HG03575 (cell line): ENCODE measurements at regions not wholly inside any gene's neighbourhood (a gene's known extent, or its start where the extent isn't known, plus 50 kb on each side); places are given as distances from the start of the nearest gene placed in this dataset.
"Not testable (repeated sequence)": the region's sequence is repeated elsewhere in the genome, so short reads cannot be mapped to it uniquely, and the experiment has no call there.

Experiments used
- ATAC-seq: cut with Tn5 transposase; IDR thresholded peaks from one replicate; pipeline ENCODE4 v1.9.1; 2021; ENCODE audit not compliant: unreplicated experiment, insufficient number of reproducible peaks, low FRiP score; ENCODE audit errors: extremely low read depth

DNA sequence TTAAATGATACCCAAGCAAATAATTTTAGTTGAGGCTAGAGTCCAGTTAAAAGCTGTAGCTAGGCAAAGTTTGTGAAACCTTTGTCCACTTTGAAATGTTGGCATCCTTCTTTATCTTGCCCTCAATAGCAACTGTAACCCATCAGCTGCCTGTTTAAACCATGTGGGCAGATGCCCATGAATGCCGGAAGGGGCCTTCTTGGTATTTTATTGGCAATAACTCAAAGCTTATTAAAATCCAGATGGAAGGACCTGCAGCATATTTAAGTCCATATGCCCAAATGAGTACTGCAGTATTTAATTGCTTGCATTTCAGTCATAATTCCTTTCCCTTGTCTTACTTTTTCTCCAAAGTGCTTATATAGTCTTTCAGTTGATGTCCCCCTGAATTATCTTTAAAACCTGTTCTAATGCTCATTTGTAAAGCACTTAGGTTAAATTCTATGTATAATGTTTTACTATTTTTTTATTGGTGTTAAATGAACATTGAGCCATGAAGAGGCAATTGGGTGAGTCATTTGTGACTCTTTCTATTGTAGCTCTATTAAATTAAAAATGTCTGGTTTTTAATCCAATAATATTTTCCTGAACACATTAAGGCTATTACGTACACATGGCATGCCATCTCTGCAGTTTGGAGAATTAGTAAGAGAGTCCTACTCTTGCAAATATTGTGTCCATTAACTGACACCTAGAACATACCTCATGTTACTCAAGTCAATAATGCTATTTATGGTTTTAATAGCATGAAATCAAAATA is 225.3 kb downstream of the KCNJ2 start:
- ATAC-seq: no peak

DNA sequence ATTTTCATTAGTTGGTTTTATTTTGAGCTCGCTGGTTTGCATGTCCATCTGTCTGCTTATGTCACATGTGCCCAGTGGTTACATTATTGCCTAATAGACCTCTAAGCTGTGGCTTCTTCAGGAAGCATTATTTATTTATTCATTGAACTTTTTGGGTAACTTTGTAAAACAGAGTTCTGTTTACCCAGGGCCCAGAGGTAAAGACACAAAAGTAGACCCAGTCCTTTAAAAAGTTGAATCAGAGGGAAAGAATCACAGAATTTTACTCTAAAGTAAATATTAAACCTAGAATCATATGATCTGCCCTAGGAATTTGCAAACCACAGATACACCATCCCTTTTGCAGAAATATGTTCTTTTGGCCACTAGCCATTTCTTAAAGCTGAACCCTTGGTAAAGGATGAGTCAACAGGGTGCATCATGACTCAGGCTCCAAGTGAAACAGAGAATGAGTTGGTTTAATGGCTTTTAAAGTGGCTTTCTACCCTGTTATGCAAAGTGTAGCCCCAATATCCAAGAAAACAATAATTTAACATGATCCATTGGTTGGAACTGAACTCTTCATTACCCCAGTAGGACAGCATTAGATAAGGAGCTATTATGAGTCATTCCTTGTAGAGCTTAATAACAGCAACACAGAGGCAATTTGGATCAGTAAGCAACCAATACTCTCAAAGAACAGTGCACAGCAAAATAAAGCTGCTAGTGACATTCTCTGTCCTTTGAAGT is 236.3 kb downstream of the KCNJ2 start:
- ATAC-seq: no peak

DNA sequence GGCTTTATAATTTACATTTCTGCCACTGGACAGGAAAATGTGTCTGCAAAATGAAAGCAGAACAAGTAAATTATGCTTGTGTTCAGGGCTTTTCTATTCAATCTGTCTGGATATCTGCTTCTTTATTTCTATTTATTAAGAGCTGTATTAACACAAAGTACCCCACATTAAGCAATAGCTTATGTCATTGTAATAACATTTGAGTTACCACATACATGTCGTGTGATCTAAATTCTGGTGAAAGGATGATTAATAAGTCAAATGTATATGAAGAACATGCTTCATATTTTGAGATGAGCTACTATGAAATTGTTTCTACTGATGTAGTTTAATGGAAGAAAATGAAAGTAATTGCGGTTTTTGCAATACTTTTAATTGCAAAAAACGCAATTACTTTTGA is 238.2 kb downstream of the KCNJ2 start:
- ATAC-seq: no peak

DNA sequence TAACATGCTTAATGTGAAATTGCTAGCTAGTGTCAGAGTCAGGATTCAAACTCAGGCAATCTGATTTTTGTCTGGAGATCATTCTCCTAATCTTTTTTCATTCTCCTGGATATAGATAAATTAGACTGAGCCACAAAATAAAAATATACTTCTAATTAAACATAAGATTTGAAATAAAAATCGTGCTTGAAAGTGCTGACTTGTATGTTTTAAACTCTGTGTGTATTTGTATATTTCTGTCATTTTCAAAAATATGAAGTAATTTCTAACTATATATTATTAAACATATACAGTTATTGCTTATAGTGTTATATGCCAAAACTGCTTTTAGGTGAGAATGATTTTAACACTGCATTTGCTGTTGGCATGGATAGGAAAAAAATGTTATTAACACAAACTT is 239.4 kb downstream of the KCNJ2 start:
- ATAC-seq: no peak

DNA sequence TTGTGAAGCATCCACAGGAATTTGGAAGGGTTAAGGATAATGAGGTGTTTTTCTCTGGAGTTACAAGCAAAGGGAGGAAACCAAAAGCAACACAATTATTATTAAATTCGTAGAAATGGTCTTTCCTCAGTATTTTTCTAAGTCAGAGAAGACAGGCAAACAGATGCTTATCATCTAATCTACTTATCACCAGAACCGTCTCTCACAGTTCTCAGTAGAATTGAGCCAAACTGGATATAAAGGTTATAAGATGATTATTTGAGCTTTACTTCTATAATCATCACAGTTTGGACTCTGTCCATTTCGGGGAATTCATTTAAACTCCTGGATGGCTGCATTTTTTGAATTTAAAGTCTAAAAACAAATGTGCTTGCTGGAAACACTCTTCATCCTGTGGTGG is 245.0 kb downstream of the KCNJ2 start:
- no peak for ATAC-seq

- ATAC-seq: no peak
These were observed 251.6 kb downstream of the KCNJ2 start for GRCh38 chr17:70420861-70421445.

GRCh38 chr17:70422862-70423261 is 253.5 kb downstream of the KCNJ2 start:
- ATAC-seq: no peak

DNA sequence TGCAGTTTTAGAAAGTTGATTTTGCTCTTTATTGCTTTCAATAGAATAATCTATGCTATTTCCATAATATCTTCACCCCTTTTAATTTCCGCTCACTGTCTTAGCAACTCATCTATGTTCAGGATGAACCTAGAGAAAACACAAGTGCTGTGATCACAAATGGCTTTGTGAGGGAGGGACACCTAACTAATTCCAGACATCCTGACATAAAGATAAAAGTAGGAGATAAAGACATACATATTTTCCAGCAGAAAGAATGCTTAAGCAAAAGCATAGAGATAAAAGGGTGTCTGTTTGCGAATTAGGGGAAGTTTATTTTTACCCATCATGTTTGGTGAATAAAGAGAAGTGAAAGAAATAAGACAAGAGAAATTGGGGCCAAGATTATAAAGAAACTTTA is 254.2 kb downstream of the KCNJ2 start:
- no peak for ATAC-seq

GRCh38 chr17:70426752-70427151 is 257.4 kb downstream of the KCNJ2 start:
- ATAC-seq: no peak

DNA sequence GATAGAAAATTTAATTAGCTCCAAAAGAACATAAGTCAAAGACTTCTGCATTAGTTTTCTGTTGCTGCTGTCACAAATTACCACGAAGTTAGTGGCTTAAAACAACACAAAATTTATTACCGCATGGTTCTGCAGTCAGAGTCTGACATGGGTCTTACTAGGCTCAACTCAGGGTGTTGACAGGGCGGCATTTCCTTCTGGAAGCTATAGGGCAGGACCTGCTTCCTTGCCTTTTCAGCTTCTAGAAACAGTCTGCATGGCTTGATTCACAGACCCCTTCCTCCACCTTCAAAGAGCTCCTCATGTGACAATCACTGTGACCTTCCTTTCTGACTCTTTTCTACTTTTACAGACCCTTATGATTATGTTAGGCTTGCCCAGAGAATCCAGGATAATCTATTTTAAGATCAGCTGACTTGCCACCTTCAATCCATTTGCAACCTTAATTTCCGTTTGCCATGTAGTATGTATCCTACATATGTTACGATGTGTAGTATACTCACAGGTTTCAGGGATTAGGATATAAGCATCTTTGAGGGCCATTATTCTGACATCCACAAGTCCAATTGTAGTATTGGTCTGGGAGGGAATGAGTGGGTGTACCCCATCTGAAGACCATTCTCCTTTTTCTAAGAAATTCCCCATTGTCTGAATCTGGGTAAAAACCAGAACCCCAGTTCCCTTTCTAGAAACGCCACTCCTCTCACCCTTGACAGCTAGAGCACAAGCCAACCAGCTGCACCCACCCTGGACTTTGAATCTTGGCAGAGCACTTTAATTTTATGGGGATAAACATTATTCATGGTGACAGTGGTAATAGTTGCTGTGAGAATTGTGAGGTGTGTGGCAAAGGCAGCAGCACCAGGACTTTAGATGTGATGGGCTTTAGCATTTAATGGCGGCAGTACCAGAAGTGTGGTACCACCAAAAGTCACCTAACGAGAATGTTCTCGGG is 265.5 kb downstream of the KCNJ2 start:
- no peak for ATAC-seq

DNA sequence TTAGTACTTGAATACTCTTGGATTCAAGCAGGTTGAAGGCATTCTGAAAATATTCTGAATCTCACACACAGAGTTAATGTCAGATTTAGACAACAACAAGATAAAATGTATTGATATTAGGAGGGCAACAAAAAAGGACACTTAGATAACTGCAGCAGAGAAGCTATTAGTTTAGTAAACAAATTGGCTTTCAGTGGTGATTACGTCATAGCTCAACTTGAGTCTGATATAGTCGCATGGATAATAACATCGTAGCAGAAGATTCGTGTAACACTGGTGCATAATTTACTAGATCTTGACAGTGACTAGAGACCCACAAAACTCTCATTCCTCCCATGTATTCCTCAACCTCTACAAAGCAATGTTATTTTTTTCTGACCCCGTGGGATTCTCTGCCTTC is 268.3 kb downstream of the KCNJ2 start:
- no peak for ATAC-seq

GRCh38 chr17:70446446-70446845 is 277.1 kb downstream of the KCNJ2 start:
- ATAC-seq: no peak

DNA sequence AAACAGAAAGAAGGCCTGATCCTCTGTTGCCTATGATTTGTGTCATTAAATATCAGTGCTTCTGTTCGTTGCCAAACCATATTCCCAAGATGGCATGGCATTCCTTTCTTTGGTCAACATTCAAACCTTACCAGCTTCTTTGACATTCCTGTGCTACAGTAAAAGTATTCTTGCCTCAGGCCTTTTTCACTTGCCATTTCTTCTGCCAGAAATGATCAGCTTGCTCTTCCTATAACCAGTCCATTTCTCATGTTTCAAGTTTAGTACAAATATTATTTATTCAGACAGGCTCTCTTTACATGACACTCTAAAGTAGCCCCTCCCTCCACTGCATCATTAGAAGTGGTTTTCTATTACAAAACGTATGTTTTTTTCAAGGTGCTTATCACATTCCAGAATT is 278.3 kb downstream of the KCNJ2 start:
- ATAC-seq: no peak

DNA sequence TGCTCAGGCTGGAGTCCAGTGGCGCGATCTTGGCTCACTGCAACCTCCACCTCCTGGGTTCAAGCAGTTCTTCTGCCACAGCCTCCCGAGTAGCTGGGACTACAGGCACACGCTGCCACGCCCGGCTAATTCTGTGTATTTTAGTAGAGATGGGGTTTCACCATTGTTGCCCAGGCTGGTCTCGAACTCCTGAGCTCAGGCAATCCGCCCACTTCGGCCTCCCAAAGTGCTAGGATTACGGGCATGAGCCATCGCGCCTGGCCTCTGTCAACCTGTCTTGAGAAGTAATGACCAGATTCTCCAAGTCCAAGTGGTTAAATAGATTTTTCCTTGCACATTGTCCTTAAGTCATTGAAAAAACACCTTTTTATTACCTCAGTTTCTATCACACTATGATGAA is 283.7 kb downstream of the KCNJ2 start:
- not testable (repeated sequence) for ATAC-seq

GRCh38 chr17:70454377-70454776 is 285.0 kb downstream of the KCNJ2 start:
- ATAC-seq: no peak

DNA sequence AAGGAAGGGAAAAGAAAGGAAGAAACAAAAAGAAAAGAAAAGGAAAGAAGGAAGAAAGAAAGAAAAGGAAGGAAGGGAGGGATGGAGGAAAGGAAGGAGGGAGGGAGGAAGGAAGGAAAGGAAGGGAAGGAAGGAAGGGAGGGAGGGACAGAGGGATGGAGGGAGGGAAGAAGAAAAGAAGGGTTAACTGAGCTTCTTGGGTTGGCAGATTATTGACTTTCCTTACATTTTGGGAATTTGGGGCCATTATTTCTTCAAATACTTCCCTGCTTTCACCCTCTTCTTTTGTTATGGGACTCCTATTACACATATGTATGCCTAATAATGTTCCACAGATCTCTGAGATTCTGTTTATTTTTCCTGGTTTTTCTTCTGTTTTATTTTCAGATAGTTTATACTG is 285.6 kb downstream of the KCNJ2 start:
- no peak for ATAC-seq

DNA sequence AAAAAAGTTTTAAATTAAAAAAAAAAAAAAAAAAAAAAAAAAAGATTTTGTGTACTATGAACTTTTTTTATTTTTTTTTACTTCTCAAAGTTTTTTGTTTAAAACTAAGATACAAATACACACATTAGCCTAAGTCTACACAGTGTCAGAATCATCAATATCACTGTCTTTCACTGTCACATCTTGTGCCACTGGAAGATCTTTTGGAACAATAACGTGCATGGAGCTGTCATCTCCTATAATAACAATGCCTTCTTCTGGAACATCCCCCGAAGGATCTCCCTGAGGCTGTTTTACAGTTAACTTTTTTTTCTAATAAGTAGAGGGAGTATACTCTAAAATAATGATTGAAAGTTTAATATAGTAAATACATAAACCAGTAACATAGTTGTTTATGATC is 295.7 kb downstream of the KCNJ2 start:
- ATAC-seq: no peak

DNA sequence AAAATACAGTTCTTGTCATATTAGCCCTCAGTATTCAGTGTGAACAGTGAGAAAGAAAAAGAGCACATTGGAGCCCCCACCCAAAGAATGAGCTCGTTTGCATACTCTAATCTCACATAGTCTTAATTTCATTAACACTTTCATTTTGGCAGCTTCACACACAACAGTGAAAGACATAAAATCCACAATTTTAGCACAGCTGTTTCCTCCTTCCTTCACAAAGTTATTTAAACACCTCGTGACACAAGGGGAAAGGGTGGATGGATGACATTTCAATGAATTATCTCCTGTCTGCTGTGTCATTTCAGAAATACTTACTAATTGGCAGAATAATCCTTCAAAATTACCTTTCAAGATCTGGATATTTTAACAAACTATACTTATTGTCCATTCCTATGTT is 299.3 kb downstream of the KCNJ2 start:
- no peak for ATAC-seq

DNA sequence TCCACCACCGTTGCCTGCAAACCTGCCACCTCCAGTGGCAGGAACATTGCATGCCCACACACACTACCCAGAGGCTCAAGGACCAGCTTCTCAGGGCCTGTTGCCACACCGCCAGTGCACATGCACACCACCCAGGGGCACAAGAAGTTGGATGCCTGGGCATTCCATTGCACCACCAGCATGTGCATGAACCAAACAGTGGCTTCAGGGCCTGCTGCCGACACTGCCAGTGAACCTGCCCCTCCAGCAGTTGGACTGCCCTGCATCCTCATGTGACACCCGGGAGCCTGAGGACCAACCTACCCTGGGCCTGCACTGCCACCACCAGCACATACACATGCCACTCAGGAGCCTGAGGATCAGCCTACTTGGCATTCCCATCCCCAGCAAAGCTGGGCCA is 303.7 kb downstream of the KCNJ2 start:
- no peak for ATAC-seq
